ENCODE measurements at regions not wholly inside any gene's neighbourhood (a gene's known extent, or its start where the extent isn't known, plus 50 kb on each side); places are given as distances from the start of the nearest gene placed in this dataset.

GRCh38 chr2:153101187-153101586 is 377.4 kb downstream of the RPRM start:
- no peak for DNase-seq (ENCODE audit: low read depth)

GRCh38 chr2:153100151-153100550 is 378.4 kb downstream of the RPRM start:
- DNase-seq (ENCODE audit: low read depth): no peak

GRCh38 chr2:153098073-153098472 is 379.7 kb downstream of the ARL6IP6 start:
- no peak for DNase-seq (ENCODE audit: low read depth)

- no peak for DNase-seq (ENCODE audit: low read depth)
Observed at GRCh38 chr2:153096272-153096671, 377.9 kb downstream of the ARL6IP6 start.

- DNase-seq (ENCODE audit: low read depth): no peak
Observed at GRCh38 chr2:153091344-153091743, 372.9 kb downstream of the ARL6IP6 start.

- no peak for DNase-seq (ENCODE audit: low read depth)
Observed at GRCh38 chr2:153079315-153079714, 360.9 kb downstream of the ARL6IP6 start.

GRCh38 chr2:153077311-153077710 is 358.9 kb downstream of the ARL6IP6 start:
- no peak for DNase-seq (ENCODE audit: low read depth)

- peak; percentile 58 for DNase-seq (ENCODE audit: low read depth)
Observed at GRCh38 chr2:153074207-153074606, 355.8 kb downstream of the ARL6IP6 start.

- DNase-seq (ENCODE audit: low read depth): no peak
Observed at GRCh38 chr2:153072813-153073212, 354.4 kb downstream of the ARL6IP6 start.

GRCh38 chr2:153072077-153072476 is 353.7 kb downstream of the ARL6IP6 start:
- DNase-seq (ENCODE audit: low read depth): no peak

- DNase-seq (ENCODE audit: low read depth): no peak
Observed at GRCh38 chr2:153071090-153071489, 352.7 kb downstream of the ARL6IP6 start.

GRCh38 chr2:153068915-153069314 is 350.5 kb downstream of the ARL6IP6 start:
- no peak for DNase-seq (ENCODE audit: low read depth)

- DNase-seq (ENCODE audit: low read depth): no peak
Observed at GRCh38 chr2:153068052-153068451, 349.6 kb downstream of the ARL6IP6 start.

- peak; percentile 70 for DNase-seq (ENCODE audit: low read depth)
Observed at GRCh38 chr2:153059338-153060052, 341.1 kb downstream of the ARL6IP6 start.

- no peak for DNase-seq (ENCODE audit: low read depth)
Observed at GRCh38 chr2:153057743-153058142, 339.3 kb downstream of the ARL6IP6 start.

GRCh38 chr2:153055182-153055581 is 336.8 kb downstream of the ARL6IP6 start:
- DNase-seq (ENCODE audit: low read depth): no peak

GRCh38 chr2:153052807-153053559 is 334.6 kb downstream of the ARL6IP6 start:
- no peak for DNase-seq (ENCODE audit: low read depth)

- no peak for DNase-seq (ENCODE audit: low read depth)
Observed at GRCh38 chr2:153047220-153047619, 328.8 kb downstream of the ARL6IP6 start.

- DNase-seq (ENCODE audit: low read depth): no peak
Observed at GRCh38 chr2:153043385-153043784, 325.0 kb downstream of the ARL6IP6 start.

- no peak for DNase-seq (ENCODE audit: low read depth)
Observed at GRCh38 chr2:153028626-153029025, 310.2 kb downstream of the ARL6IP6 start.

GRCh38 chr2:153027533-153027932 is 309.1 kb downstream of the ARL6IP6 start:
- no peak for DNase-seq (ENCODE audit: low read depth)

GRCh38 chr2:153020201-153020600 is 301.8 kb downstream of the ARL6IP6 start:
- DNase-seq (ENCODE audit: low read depth): no peak

GRCh38 chr2:153005071-153005730 is 286.8 kb downstream of the ARL6IP6 start:
- no peak for DNase-seq (ENCODE audit: low read depth)
